ENCODE measurements at regions not wholly inside any gene's neighbourhood (a gene's known extent, or its start where the extent isn't known, plus 50 kb on each side); places are given as distances from the start of the nearest gene placed in this dataset.

DNA sequence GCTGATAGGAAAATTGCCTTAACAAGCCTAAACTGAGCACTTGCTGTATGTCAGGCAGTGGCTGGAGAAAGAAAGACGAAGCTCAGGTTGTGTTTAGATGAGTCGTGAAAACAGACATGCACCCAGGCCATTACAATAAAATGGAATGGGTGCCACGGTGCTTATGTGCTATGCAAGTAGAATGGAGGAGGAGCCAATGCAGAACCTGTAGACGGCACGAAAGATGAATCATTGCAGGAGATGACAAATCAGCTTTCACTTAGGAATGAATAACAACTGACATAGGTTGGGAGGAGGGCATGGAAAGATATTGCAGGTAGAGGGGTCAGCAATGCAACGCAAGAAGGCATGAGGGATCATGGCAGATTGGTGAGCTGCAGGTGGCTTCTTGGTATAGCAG is 61.2 kb upstream of the ARHGAP21 start (continued):
- no peak for TF ChIP-seq ZBTB33 (IDR thresholded peaks at IDR 0.05; ENCODE audit: extremely low read depth, insufficient replicate concordance, low read length)

- H3K79me2 ChIP-seq (ENCODE audit: insufficient read depth, low read length): no peaks in the 10 kb centered on the region
- no TSS peak for BruUV-seq (replicated peaks)
- no peaks in the 10 kb centered on the region for H3K4me1 ChIP-seq (ENCODE audit: control insufficient read depth in 1 of 2, insufficient read depth in 2 of 2, low read length in 2 of 2)
- no peak overlapping the region for H2AFZ ChIP-seq (ENCODE audit: low read depth, low read length, poor library complexity, severe bottlenecking)
- CTCF ChIA-PET: no interaction called here
- DNase-seq (ENCODE audit: low read depth, low spot score) (no peak), ATAC-seq (no peak)
- RAD21 ChIA-PET (ENCODE audit: low non-redundant PET in 1 of 2, low total read pairs in 2 of 2, uncharacterized antibody in 2 of 2, unreplicated experiment in 2 of 2): no interaction called here
- no peaks in the 10 kb centered on the region for H3K9me2 ChIP-seq (ENCODE audit: insufficient read depth)
- no peak overlapping the region for H3K4me2 ChIP-seq (ENCODE audit: low read length)
- H3K9me3 ChIP-seq (ENCODE audit: control insufficient read depth in 1 of 2, insufficient read depth in 1 of 2, low read depth in 1 of 2, low read length in 2 of 2): no peaks in the 10 kb centered on the region
- no peak overlapping the region for H3K27ac ChIP-seq (ENCODE audit: low read depth, low read length)
- no peak for TF ChIP-seq ZBTB33 (IDR thresholded peaks at IDR 0.05; ENCODE audit: extremely low read depth, insufficient replicate concordance, low read length)
- no peak for TF ChIP-seq POLR2A (IDR thresholded peaks at IDR 0.05; ENCODE audit: borderline replicate concordance, extremely low read depth, insufficient read depth, insufficient read length)
- no peak for TF ChIP-seq CEBPB (IDR thresholded peaks at IDR 0.05; ENCODE audit: low read depth)
- TF ChIP-seq SP1 (IDR thresholded peaks at IDR 0.05; ENCODE audit: low read depth): no peak
- TF ChIP-seq RAD21 (IDR thresholded peaks at IDR 0.05; ENCODE audit: low read depth): no peak
- TF ChIP-seq ZNF274 (IDR thresholded peaks at IDR 0.05; ENCODE audit: low read depth, low read length): no peak
- TF ChIP-seq ATF3 (IDR thresholded peaks at IDR 0.05): no peak
- TF ChIP-seq CBX3 (IDR thresholded peaks at IDR 0.05; ENCODE audit: low read depth): no peak
- TF ChIP-seq, protein P1, sequence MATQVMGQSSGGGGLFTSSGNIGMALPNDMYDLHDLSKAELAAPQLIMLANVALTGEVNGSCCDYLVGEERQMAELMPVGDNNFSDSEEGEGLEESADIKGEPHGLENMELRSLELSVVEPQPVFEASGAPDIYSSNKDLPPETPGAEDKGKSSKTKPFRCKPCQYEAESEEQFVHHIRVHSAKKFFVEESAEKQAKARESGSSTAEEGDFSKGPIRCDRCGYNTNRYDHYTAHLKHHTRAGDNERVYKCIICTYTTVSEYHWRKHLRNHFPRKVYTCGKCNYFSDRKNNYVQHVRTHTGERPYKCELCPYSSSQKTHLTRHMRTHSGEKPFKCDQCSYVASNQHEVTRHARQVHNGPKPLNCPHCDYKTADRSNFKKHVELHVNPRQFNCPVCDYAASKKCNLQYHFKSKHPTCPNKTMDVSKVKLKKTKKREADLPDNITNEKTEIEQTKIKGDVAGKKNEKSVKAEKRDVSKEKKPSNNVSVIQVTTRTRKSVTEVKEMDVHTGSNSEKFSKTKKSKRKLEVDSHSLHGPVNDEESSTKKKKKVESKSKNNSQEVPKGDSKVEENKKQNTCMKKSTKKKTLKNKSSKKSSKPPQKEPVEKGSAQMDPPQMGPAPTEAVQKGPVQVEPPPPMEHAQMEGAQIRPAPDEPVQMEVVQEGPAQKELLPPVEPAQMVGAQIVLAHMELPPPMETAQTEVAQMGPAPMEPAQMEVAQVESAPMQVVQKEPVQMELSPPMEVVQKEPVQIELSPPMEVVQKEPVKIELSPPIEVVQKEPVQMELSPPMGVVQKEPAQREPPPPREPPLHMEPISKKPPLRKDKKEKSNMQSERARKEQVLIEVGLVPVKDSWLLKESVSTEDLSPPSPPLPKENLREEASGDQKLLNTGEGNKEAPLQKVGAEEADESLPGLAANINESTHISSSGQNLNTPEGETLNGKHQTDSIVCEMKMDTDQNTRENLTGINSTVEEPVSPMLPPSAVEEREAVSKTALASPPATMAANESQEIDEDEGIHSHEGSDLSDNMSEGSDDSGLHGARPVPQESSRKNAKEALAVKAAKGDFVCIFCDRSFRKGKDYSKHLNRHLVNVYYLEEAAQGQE (IDR thresholded peaks at IDR 0.05; ENCODE audit: low read depth): no peak
- no peak for TF ChIP-seq EZH2phosphoT487 (IDR thresholded peaks at IDR 0.05; ENCODE audit: borderline replicate concordance)
- TF ChIP-seq EGR1 (IDR thresholded peaks at IDR 0.05; ENCODE audit: low read depth): no peak
- no peak for TF ChIP-seq SIN3A (IDR thresholded peaks at IDR 0.05; ENCODE audit: low read depth)
- TF ChIP-seq ZFX (IDR thresholded peaks at IDR 0.05): no peak
- no peak for TF ChIP-seq YY1 (IDR thresholded peaks at IDR 0.05; ENCODE audit: extremely low read depth, insufficient replicate concordance, low read depth, low read length)
- H4K20me1 ChIP-seq (ENCODE audit: insufficient read depth): no peaks in the 10 kb centered on the region
- POLR2A ChIA-PET: no interaction called here
- H3K4me3 ChIP-seq (replicated peaks in 1 of 2; ENCODE audit: low read depth in 1 of 2, low read length in 2 of 2): no peak overlapping the region
- intact Hi-C loops (cut with micrococcal nuclease): no loop called here
- H3K27me3 ChIP-seq (ENCODE audit: insufficient read depth, low read length): no peaks in the 10 kb centered on the region
- H3K9ac ChIP-seq (ENCODE audit: low read length): no peak overlapping the region
- H3K36me3 ChIP-seq (ENCODE audit: control insufficient read depth in 1 of 2, insufficient read depth in 2 of 2, low read length in 2 of 2): no peaks in the 10 kb centered on the region
Observed at GRCh38 chr10:24784061-24784460, 60.4 kb upstream of the ARHGAP21 start.
